K562 (cell line): ENCODE measurements at regions not wholly inside any gene's neighbourhood (a gene's known extent, or its start where the extent isn't known, plus 50 kb on each side); places are given as distances from the start of the nearest gene placed in this dataset.

Experiments used
- ATAC-seq: fragments of 200-7000 bp; cut with Tn5 transposase; 3 replicates; pipeline ENCODE4 v1.9.1; 2020; ENCODE audit warnings: moderate library complexity
- BruUV-seq: library from RNA; stranded (reverse); fragments of 400-500 nt; replicated peaks from 2 replicates; lab custom pipeline; 2021; lab: Mats Ljungman, UMichigan
- CTCF ChIA-PET: fragments of 300-600 bp; formaldehyde crosslinking; extraction: SDS; loops from one replicate; lab custom pipeline; 2021; ENCODE audit warnings: low intra/inter-chr PET ratio; lab: Yijun Ruan, JAX
- POLR2A ChIA-PET: fragments of 300-600, 350-650 bp; sonication (Branson Sonifier 250); formaldehyde crosslinking; extraction: SDS; loops from one replicate; lab custom pipeline; 2021; ENCODE audit warnings: antibody characterized with exemption, inconsistent platforms; lab: Yijun Ruan, JAX
- DNase-seq, 4 experiments: peaks; one replicate each; pipeline versions ENCODE4 v3.0.0 to v3.0.0-alpha.2; 2011 to 2018; ENCODE audit warnings: low spot score in 3 of 4, mixed read lengths in 3 of 4; ENCODE audit errors: extremely low read depth in 1 of 4
- FAIRE-seq: peaks from 2 replicates; lab custom pipeline; 2011; peaks lifted over from hg19 to GRCh38; lab: Jason Lieb, UNC
- H2AFZ ChIP-seq: 2 replicates; pipeline ENCODE4 v1.6.0; 2011; ENCODE audit warnings: low read depth, low read length, control low read depth, inconsistent platforms
- H3K27ac ChIP-seq: fragments of 200-600 bp; 3 replicates; pipeline ENCODE4 v1.8.0; 2011; ENCODE audit warnings: low read depth, mild to moderate bottlenecking, control low read depth, inconsistent platforms, low read length, moderate library complexity, mixed read lengths; ENCODE audit errors: extremely low read depth
- H3K27me3 ChIP-seq, 2 experiments: fragments of 300-600 bp in 1 of 2; 2 replicates in 1 of 2; 3 replicates in 1 of 2; pipeline versions ENCODE4 v1.6.0 to v1.8.0; 2011; ENCODE audit warnings: inconsistent platforms in 2 of 2, low read length in 2 of 2, mild to moderate bottlenecking in 1 of 2, mixed read lengths in 1 of 2, moderate library complexity in 1 of 2; ENCODE audit not compliant: control insufficient read depth in 2 of 2, insufficient read depth in 2 of 2
- H3K36me3 ChIP-seq: fragments of 300-600 bp; 3 replicates; pipeline ENCODE4 v1.8.0; 2011; ENCODE audit warnings: mild to moderate bottlenecking, low read length, inconsistent platforms; ENCODE audit not compliant: control insufficient read depth, insufficient read depth
- H3K4me1 ChIP-seq, 2 experiments: fragments of 200-600 bp in 1 of 2; replicated peaks in 1 of 2; 2 replicates in 1 of 2; 3 replicates in 1 of 2; pipeline versions ENCODE4 v1.5.1 to v1.8.0; 2011; ENCODE audit warnings: inconsistent platforms in 2 of 2, low read length in 2 of 2, mild to moderate bottlenecking in 1 of 2, mixed read lengths in 1 of 2, moderate library complexity in 1 of 2; ENCODE audit not compliant: control insufficient read depth in 2 of 2, insufficient read depth in 2 of 2
- H3K4me2 ChIP-seq: 2 replicates; pipeline ENCODE4 v1.6.1; 2011; ENCODE audit warnings: low read length, control low read depth, inconsistent platforms, mixed read lengths; ENCODE audit not compliant: insufficient read depth
- H3K4me3 ChIP-seq: fragments of 200-600 bp; sonication (generic), shearing (Covaris generic); 2 replicates; pipeline ENCODE4 v1.5.1; 2016; ENCODE audit warnings: control low read depth, inconsistent platforms
- H3K79me2 ChIP-seq: fragments of 200-600 bp; 3 replicates; pipeline ENCODE4 v1.8.0; 2011; ENCODE audit warnings: low read length, inconsistent platforms; ENCODE audit not compliant: control insufficient read depth, insufficient read depth
- H3K9ac ChIP-seq, 2 experiments: 2 replicates each; pipeline versions ENCODE4 v1.6.0 to v1.6.1; 2011; ENCODE audit warnings: low read depth in 2 of 2, low read length in 2 of 2, control low read depth in 1 of 2, inconsistent platforms in 1 of 2, mild to moderate bottlenecking in 1 of 2, mixed read lengths in 1 of 2; ENCODE audit not compliant: insufficient read depth in 1 of 2
- H3K9me1 ChIP-seq: one replicate; pipeline ENCODE4 v1.6.0; 2011; ENCODE audit warnings: inconsistent platforms, mild to moderate bottlenecking, low read length, moderate library complexity; ENCODE audit not compliant: control insufficient read depth, insufficient read depth
- H3K9me3 ChIP-seq: replicated peaks from 2 replicates; pipeline ENCODE4 v1.5.1; 2011; ENCODE audit warnings: low read depth, low read length, inconsistent platforms; ENCODE audit not compliant: control insufficient read depth, insufficient read depth
- H4K20me1 ChIP-seq: replicated peaks from 2 replicates; pipeline ENCODE4 v1.6.1; 2011; ENCODE audit warnings: low read length, inconsistent platforms, mixed read lengths; ENCODE audit not compliant: control insufficient read depth, insufficient read depth
- E2F8 ChIP-seq: fragments of 450-650 bp; IDR thresholded peaks from 2 replicates; pipeline ENCODE4 v1.7.1; 2018; ENCODE audit warnings: mild to moderate bottlenecking, low read depth; ENCODE audit not compliant: partially characterized antibody
- KAT7 ChIP-seq: sonication (generic); formaldehyde crosslinking; IDR thresholded peaks from 2 replicates; pipeline ENCODE4 v1.8.0; 2022; ENCODE audit warnings: missing genetic modification reagents, mild to moderate bottlenecking, borderline replicate concordance
- KDM1A ChIP-seq, 2 experiments: fragments of 450-650 bp; IDR thresholded peaks; 2 replicates each; pipeline ENCODE4 v1.6.1; 2016; ENCODE audit warnings: mild to moderate bottlenecking in 2 of 2
- PRMT5 ChIP-seq: sonication (generic); formaldehyde crosslinking; IDR thresholded peaks from 2 replicates; pipeline ENCODE4 v1.5.0; 2020; ENCODE audit warnings: missing genetic modification reagents
- RAD21 ChIP-seq, 2 experiments: fragments of 250-450 bp in 1 of 2; fragments of 450-650 bp in 1 of 2; sonication (Bioruptor Pico) in 1 of 2; formaldehyde crosslinking in 1 of 2; IDR thresholded peaks in 1 of 2; conservative IDR thresholded peaks in 1 of 2; 2 replicates each; pipeline versions ENCODE4 v1.4.0 to v1.8.0; 2020 to 2022; ENCODE audit warnings: mild to moderate bottlenecking in 2 of 2, moderate library complexity in 1 of 2
- RBM15 ChIP-seq: fragments of 200-400 bp; formaldehyde crosslinking; IDR thresholded peaks from 2 replicates; pipeline ENCODE4 v1.6.1; 2018; ENCODE audit warnings: mild to moderate bottlenecking, low read length, moderate library complexity; ENCODE audit not compliant: insufficient read depth
- SMAD3 ChIP-seq: fragments of 450-650 bp; formaldehyde crosslinking; conservative IDR thresholded peaks from 2 replicates; pipeline ENCODE4 v1.4.0; 2020; ENCODE audit warnings: mild to moderate bottlenecking
- STAT5B ChIP-seq: fragments of 250-450 bp; sonication (Bioruptor Pico); IDR thresholded peaks from 2 replicates; pipeline ENCODE4 v1.8.0; 2021; ENCODE audit warnings: mild to moderate bottlenecking, inconsistent platforms
- TAL1 ChIP-seq: fragments of 450-650 bp; IDR thresholded peaks from 2 replicates; pipeline ENCODE4 v1.6.1; 2016; ENCODE audit warnings: mild to moderate bottlenecking
- ZBTB7A ChIP-seq: IDR thresholded peaks from 2 replicates; pipeline ENCODE4 v1.6.1; 2011; ENCODE audit warnings: low read depth, mild to moderate bottlenecking, low read length, moderate library complexity, borderline replicate concordance; ENCODE audit not compliant: control insufficient read depth
- WGBS: fragments of 100-300 bp; shearing (Covaris generic); methylation state at CpG from one replicate; pipeline ENCODE4 v1.1.6; 2016; ENCODE audit warnings: low coverage, mixed read lengths; ENCODE audit not compliant: insufficient coverage; ENCODE audit errors: missing lambda C conversion rate; 5-methylcytosine and 5-hydroxymethylcytosine counted together
- in situ Hi-C: fragments of 300-500 bp; cut with MboI; formaldehyde crosslinking; loops from 4 replicates; pipeline ENCODE4 v1.15.0; 2018; ENCODE audit warnings: inconsistent platforms, mixed read lengths
- intact Hi-C: fragments of 100-400 bp; cut with micrococcal nuclease; formaldehyde crosslinking; loops from 2 replicates; pipeline ENCODE4 v1.14.2; 2022
- TF ChIP-seq, protein P1 (sequence below): fragments of 250-450 bp; sonication (Bioruptor Pico); IDR thresholded peaks from 2 replicates; pipeline ENCODE4 v1.5.0; 2021
- TF ChIP-seq, protein P2 (sequence below): fragments of 450-650 bp; IDR thresholded peaks from 2 replicates; pipeline ENCODE4 v1.6.1; 2016; ENCODE audit warnings: borderline replicate concordance

- FAIRE-seq (no peak), DNase-seq (no peak), ATAC-seq (no peak)
- ChIA-PET POLR2A (no interaction called here), CTCF (no interaction called here)
- in situ Hi-C loops (no loop called here), intact Hi-C loops (no loop called here)
- TF ChIP-seq SMAD3 (CRISPR knock-in tag) (no peak), RAD21 (CRISPR knock-in tag; conservative IDR thresholded peaks at IDR 0.05 in 1 of 2, IDR thresholded peaks at IDR 0.05 in 1 of 2) (no peak), KAT7 (CRISPR knock-in tag) (no peak), STAT5B (CRISPR knock-in tag) (no peak), KDM1A (IDR thresholded peaks at IDR 0.05) (no peak), ZBTB7A (no peak), RBM15 (no peak), PRMT5 (CRISPR knock-in tag) (no peak), TAL1 (no peak), E2F8 (no peak)
- TF ChIP-seq, protein P1, sequence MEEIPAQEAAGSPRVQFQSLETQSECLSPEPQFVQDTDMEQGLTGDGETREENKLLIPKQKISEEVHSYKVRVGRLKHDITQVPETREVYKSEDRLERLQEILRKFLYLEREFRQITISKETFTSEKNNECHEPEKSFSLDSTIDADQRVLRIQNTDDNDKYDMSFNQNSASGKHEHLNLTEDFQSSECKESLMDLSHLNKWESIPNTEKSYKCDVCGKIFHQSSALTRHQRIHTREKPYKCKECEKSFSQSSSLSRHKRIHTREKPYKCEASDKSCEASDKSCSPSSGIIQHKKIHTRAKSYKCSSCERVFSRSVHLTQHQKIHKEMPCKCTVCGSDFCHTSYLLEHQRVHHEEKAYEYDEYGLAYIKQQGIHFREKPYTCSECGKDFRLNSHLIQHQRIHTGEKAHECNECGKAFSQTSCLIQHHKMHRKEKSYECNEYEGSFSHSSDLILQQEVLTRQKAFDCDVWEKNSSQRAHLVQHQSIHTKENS (CRISPR knock-in tag) = no peak
- TF ChIP-seq, protein P2, sequence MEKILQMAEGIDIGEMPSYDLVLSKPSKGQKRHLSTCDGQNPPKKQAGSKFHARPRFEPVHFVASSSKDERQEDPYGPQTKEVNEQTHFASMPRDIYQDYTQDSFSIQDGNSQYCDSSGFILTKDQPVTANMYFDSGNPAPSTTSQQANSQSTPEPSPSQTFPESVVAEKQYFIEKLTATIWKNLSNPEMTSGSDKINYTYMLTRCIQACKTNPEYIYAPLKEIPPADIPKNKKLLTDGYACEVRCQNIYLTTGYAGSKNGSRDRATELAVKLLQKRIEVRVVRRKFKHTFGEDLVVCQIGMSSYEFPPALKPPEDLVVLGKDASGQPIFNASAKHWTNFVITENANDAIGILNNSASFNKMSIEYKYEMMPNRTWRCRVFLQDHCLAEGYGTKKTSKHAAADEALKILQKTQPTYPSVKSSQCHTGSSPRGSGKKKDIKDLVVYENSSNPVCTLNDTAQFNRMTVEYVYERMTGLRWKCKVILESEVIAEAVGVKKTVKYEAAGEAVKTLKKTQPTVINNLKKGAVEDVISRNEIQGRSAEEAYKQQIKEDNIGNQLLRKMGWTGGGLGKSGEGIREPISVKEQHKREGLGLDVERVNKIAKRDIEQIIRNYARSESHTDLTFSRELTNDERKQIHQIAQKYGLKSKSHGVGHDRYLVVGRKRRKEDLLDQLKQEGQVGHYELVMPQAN = no peak
- no peak overlapping the region for H3K9ac ChIP-seq
- no peaks in the 10 kb centered on the region for H3K4me1 ChIP-seq
- H3K9me1 ChIP-seq = no peaks in the 10 kb centered on the region
- H4K20me1 ChIP-seq = no peaks in the 10 kb centered on the region
- H2AFZ ChIP-seq = no peak overlapping the region
- WGBS = 2% methylated on average over 6 of the region's 7 CpGs
- H3K79me2 ChIP-seq = no peaks in the 10 kb centered on the region
- no peak overlapping the region for H3K4me2 ChIP-seq
- no peaks in the 10 kb centered on the region for H3K36me3 ChIP-seq
- H3K4me3 ChIP-seq = no peak overlapping the region
- H3K27me3 ChIP-seq = no peaks in the 10 kb centered on the region
- no peaks in the 10 kb centered on the region for H3K9me3 ChIP-seq
- BruUV-seq = no TSS peak
- H3K27ac ChIP-seq = no peak overlapping the region
Measured at GRCh38 chr14:49193332-49194065, 392.7 kb downstream of the RPS29 start.
